ENCODE measurements at regions not wholly inside any gene's neighbourhood (a gene's known extent, or its start where the extent isn't known, plus 50 kb on each side); places are given as distances from the start of the nearest gene placed in this dataset.
A peak's percentile ranks its signal among the peaks of the same experiment; 100 is the strongest.

- Histone ChIP-seq H3K9me3 (ENCODE audit: control insufficient read depth, low read length) (no peaks in the 10 kb centered on the region), H3K79me2 (no peaks in the 10 kb centered on the region), H3K9ac (no peak overlapping the region), H3K4me3 (ENCODE audit: low read depth, low read length) (no peak overlapping the region), H2AFZ (no peak overlapping the region), H3K36me3 (ENCODE audit: control insufficient read depth, insufficient read depth, low read length) (no peaks in the 10 kb centered on the region), H3K4me2 (ENCODE audit: low read length) (no peak overlapping the region), H3K4me1 (peaks cover 4% of the 10 kb centered on the region), H3K27me3 (ENCODE audit: control insufficient read depth, insufficient read depth, low read length) (no peaks in the 10 kb centered on the region), H3K27ac (no peak overlapping the region)
- TF ChIP-seq CTCF (IDR thresholded peaks at IDR 0.05): no peak
Observed at GRCh38 chr5:152282331-152282730, 122.7 kb downstream of the NMUR2 start.

GRCh38 chr5:152277936-152278335 lies 127.1 kb downstream of the NMUR2 start:
- no peak overlapping the region for H3K4me3 ChIP-seq (ENCODE audit: low read depth, low read length)
- H3K9me3 ChIP-seq (ENCODE audit: control insufficient read depth, low read length): no peaks in the 10 kb centered on the region
- H3K9ac ChIP-seq: no peak overlapping the region
- no peaks in the 10 kb centered on the region for H3K79me2 ChIP-seq
- H3K27ac ChIP-seq: no peak overlapping the region
- no peaks in the 10 kb centered on the region for H3K36me3 ChIP-seq (ENCODE audit: control insufficient read depth, insufficient read depth, low read length)
- no peaks in the 10 kb centered on the region for H3K27me3 ChIP-seq (ENCODE audit: control insufficient read depth, insufficient read depth, low read length)
- H2AFZ ChIP-seq: no peak overlapping the region
- H3K4me1 ChIP-seq: peaks cover 6% of the 10 kb centered on the region
- TF ChIP-seq CTCF (IDR thresholded peaks at IDR 0.05): no peak
- H3K4me2 ChIP-seq (ENCODE audit: low read length): no peak overlapping the region

GRCh38 chr5:152274224-152274623 lies 130.9 kb downstream of the NMUR2 start:
- H3K36me3 ChIP-seq (ENCODE audit: control insufficient read depth, insufficient read depth, low read length): no peaks in the 10 kb centered on the region
- no peak for TF ChIP-seq CTCF (IDR thresholded peaks at IDR 0.05)
- H3K4me2 ChIP-seq (ENCODE audit: low read length): no peak overlapping the region
- H3K79me2 ChIP-seq: no peaks in the 10 kb centered on the region
- H3K27me3 ChIP-seq (ENCODE audit: control insufficient read depth, insufficient read depth, low read length): no peaks in the 10 kb centered on the region
- H2AFZ ChIP-seq: no peak overlapping the region
- H3K27ac ChIP-seq: no peak overlapping the region
- no peak overlapping the region for H3K4me3 ChIP-seq (ENCODE audit: low read depth, low read length)
- no peak overlapping the region for H3K9ac ChIP-seq
- no peaks in the 10 kb centered on the region for H3K9me3 ChIP-seq (ENCODE audit: control insufficient read depth, low read length)
- H3K4me1 ChIP-seq: peaks cover 27% of the 10 kb centered on the region

GRCh38 chr5:152271420-152271819 lies 133.7 kb downstream of the NMUR2 start:
- peak; percentile 71 for TF ChIP-seq CTCF (IDR thresholded peaks at IDR 0.05)
- Histone ChIP-seq H3K27me3 (ENCODE audit: control insufficient read depth, insufficient read depth, low read length) (no peaks in the 10 kb centered on the region), H3K79me2 (no peaks in the 10 kb centered on the region), H3K4me1 (peaks cover 30% of the 10 kb centered on the region), H3K9me3 (ENCODE audit: control insufficient read depth, low read length) (no peaks in the 10 kb centered on the region), H3K4me3 (ENCODE audit: low read depth, low read length) (no peak overlapping the region), H2AFZ (peak overlapping the region; percentile 54), H3K4me2 (ENCODE audit: low read length) (no peak overlapping the region), H3K9ac (no peak overlapping the region), H3K27ac (no peak overlapping the region), H3K36me3 (ENCODE audit: control insufficient read depth, insufficient read depth, low read length) (no peaks in the 10 kb centered on the region)

- H3K9ac ChIP-seq: no peak overlapping the region
- H3K79me2 ChIP-seq: no peaks in the 10 kb centered on the region
- H3K4me2 ChIP-seq (ENCODE audit: low read length): no peak overlapping the region
- H3K4me3 ChIP-seq (ENCODE audit: low read depth, low read length): no peak overlapping the region
- H3K27ac ChIP-seq: peak overlapping the region; percentile 67
- no peak for TF ChIP-seq CTCF (IDR thresholded peaks at IDR 0.05)
- H3K36me3 ChIP-seq (ENCODE audit: control insufficient read depth, insufficient read depth, low read length): no peaks in the 10 kb centered on the region
- H3K9me3 ChIP-seq (ENCODE audit: control insufficient read depth, low read length): no peaks in the 10 kb centered on the region
- peak overlapping the region; percentile 19 for H2AFZ ChIP-seq
- no peaks in the 10 kb centered on the region for H3K27me3 ChIP-seq (ENCODE audit: control insufficient read depth, insufficient read depth, low read length)
- peaks cover 30% of the 10 kb centered on the region for H3K4me1 ChIP-seq
Observed at GRCh38 chr5:152270096-152270495, 135.0 kb downstream of the NMUR2 start.
